Activated T-cell treated with anti-CD3 and anti-CD28 coated beads, Interleukin-2, amount 50 U/mL, for 72 hours (primary cell): ENCODE measurements at regions not wholly inside any gene's neighbourhood (a gene's known extent, or its start where the extent isn't known, plus 50 kb on each side); places are given as distances from the start of the nearest gene placed in this dataset.

Experiments
- ATAC-seq, 2 donors: fragments of 150-1000 bp; cut with Tn5 transposase; replicated peaks in 1 of 2; 2 replicates each; pipeline ENCODE4 v1.10.0; 2021; ENCODE audit warnings: moderate library complexity in 2 of 2, mild to moderate bottlenecking in 1 of 2
- DNase-seq, 2 donors: peaks; one replicate each; pipeline ENCODE4 v3.0.0; 2021 to 2022; ENCODE audit warnings: mixed read lengths in 1 of 2
- H3K27ac Mint-ChIP-seq: one replicate; pipeline ENCODE4 v1.8.0; 2022; ENCODE audit warnings: mild to moderate bottlenecking, moderate library complexity, mixed read lengths
- H3K27me3 Mint-ChIP-seq: one replicate; pipeline ENCODE4 v1.8.0; 2022; ENCODE audit warnings: low read depth, mixed read lengths
- H3K36me3 Mint-ChIP-seq, 2 donors: one replicate each; pipeline ENCODE4 v1.8.0; 2022; ENCODE audit warnings: mixed read lengths in 2 of 2, mild to moderate bottlenecking in 1 of 2; ENCODE audit not compliant: insufficient read depth in 2 of 2
- H3K4me1 Mint-ChIP-seq: one replicate; pipeline ENCODE4 v1.8.0; 2022; ENCODE audit warnings: low read depth, mixed read lengths
- H3K4me3 Mint-ChIP-seq, 2 donors: one replicate each; pipeline ENCODE4 v1.8.0; 2022; ENCODE audit warnings: mild to moderate bottlenecking in 2 of 2, mixed read lengths in 2 of 2, moderate library complexity in 2 of 2
- H3K9me3 Mint-ChIP-seq, 2 donors: one replicate each; pipeline ENCODE4 v1.8.0; 2022; ENCODE audit warnings: mixed read lengths in 2 of 2

DNA sequence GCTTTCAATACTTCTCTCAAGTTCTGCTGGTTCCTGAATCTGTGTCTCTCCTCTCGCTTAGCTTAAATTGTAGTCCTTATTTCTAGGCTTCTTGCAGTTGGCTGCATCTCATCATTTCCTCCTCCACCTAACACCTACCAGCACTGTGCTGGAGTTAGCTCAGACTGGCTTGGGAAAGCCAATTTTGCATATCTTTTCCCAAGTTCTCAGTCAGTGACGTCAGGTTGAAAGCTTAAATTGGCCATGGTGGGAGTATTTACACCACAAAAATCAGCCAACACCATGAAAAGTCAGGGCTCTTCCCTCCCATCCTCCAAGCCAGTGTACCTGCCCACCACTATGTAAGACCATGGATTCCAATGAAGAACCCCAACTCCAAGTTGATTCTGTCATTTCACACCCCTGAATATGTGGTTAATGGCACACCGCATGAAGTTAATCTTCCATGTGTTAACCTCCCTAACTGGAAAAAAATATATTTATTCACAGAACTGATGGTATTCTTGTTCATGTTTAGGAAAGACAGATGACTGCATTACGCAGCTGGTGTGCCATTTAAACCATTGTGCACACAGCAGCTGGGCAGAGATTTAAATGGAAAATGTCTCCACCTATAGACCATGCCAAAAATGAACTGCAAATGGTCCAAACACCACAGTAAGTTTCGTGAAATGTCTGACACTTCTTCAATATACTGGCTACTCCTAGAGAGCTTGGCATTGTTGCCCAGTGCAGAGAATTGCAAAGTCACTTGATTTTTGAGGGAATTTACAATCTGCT lies 274.1 kb upstream of the MAP3K7 start:
- no peak for ATAC-seq
- Mint-ChIP-seq H3K27me3 (peaks cover 4% of the 10 kb centered on the region), H3K9me3 (no peaks in the 10 kb centered on the region), H3K27ac (no peak overlapping the region), H3K36me3 (no peaks in the 10 kb centered on the region), H3K4me1 (no peaks in the 10 kb centered on the region), H3K4me3 (no peak overlapping the region)
- DNase-seq: no peak

DNA sequence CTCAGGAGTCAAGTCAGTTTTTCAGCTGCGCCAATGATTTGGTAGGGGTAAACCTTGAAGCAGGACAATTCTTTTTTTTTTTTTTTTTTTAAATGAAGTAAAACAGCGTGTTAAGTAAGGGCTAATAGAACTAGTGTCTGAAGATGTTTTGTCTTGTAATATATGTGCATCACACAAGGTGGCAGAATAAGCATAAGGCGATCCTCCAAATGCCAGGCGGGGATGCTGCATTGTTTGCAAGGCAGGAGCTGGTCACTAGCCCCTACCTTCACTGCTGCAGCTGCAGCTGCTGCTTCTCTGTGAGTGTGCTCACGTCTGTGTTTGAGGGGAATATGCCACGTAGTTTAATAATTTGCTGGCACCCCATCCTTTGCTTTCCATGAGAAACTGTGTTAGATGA lies 272.7 kb upstream of the MAP3K7 start:
- Mint-ChIP-seq H3K9me3 (no peaks in the 10 kb centered on the region), H3K36me3 (no peaks in the 10 kb centered on the region), H3K27me3 (peaks cover 14% of the 10 kb centered on the region), H3K4me1 (no peaks in the 10 kb centered on the region), H3K4me3 (no peak overlapping the region), H3K27ac (no peak overlapping the region)
- ATAC-seq (no peak), DNase-seq (no peak)

- Mint-ChIP-seq H3K27ac (no peak overlapping the region), H3K36me3 (no peaks in the 10 kb centered on the region), H3K27me3 (peaks cover 16% of the 10 kb centered on the region), H3K4me1 (no peaks in the 10 kb centered on the region), H3K9me3 (no peaks in the 10 kb centered on the region), H3K4me3 (no peak overlapping the region)
- DNase-seq: no peak
- no peak for ATAC-seq
These were observed 272.2 kb upstream of the MAP3K7 start for GRCh38 chr6:90859056-90859455.

DNA sequence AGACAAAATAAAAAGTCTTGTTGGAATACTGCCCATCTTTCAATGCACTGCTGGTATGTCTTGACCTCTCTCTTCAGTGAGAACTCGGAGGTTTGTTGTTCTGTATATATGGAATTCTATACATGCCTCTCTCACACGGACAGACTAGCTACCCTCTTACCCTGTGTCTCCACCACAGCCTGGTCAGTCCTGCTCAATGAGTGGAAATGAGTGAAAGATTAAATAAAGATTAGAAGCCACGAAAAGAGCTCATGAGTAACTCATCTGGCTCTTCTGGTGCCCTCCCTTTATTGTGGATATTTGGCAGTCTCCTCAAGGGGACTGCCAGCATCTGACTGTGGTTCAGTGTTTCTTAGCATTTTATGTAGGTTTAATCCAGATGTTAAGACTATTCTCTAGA lies 262.8 kb upstream of the MAP3K7 start:
- no peak overlapping the region for H3K4me3 Mint-ChIP-seq
- no peaks in the 10 kb centered on the region for H3K4me1 Mint-ChIP-seq
- H3K27me3 Mint-ChIP-seq: peaks cover 21% of the 10 kb centered on the region
- no peak overlapping the region for H3K27ac Mint-ChIP-seq
- no peaks in the 10 kb centered on the region for H3K9me3 Mint-ChIP-seq
- no peaks in the 10 kb centered on the region for H3K36me3 Mint-ChIP-seq
- ATAC-seq (no peak), DNase-seq (no peak)

DNA sequence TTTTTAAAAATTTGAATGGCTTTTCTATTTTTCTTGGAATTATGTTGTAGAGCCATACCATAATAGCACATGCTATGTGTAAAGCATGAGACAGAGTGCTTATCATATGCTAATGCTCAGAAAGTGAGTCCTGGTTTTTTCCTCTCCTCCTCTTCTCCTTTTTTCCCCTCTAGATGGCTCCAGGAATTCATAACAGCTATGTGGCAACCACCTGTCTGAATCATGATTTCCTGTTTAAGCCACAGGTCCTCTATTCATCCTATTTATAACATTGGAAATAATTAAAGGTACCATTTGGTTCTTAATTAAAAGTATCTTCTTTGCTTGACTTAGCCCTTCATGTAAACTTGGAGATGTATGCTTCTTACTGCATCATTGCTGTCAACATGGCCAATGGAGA lies 260.0 kb upstream of the MAP3K7 start:
- H3K4me1 Mint-ChIP-seq: no peaks in the 10 kb centered on the region
- no peak overlapping the region for H3K27ac Mint-ChIP-seq
- H3K27me3 Mint-ChIP-seq: peaks cover 8% of the 10 kb centered on the region
- no peaks in the 10 kb centered on the region for H3K9me3 Mint-ChIP-seq
- DNase-seq: no peak
- ATAC-seq: no peak
- H3K4me3 Mint-ChIP-seq: no peak overlapping the region
- H3K36me3 Mint-ChIP-seq: no peaks in the 10 kb centered on the region

- Mint-ChIP-seq H3K4me3 (no peak overlapping the region), H3K9me3 (no peaks in the 10 kb centered on the region), H3K4me1 (no peaks in the 10 kb centered on the region), H3K36me3 (no peaks in the 10 kb centered on the region), H3K27me3 (peaks cover 14% of the 10 kb centered on the region), H3K27ac (no peak overlapping the region)
- DNase-seq (no peak), ATAC-seq (no peak)
These were observed 248.8 kb upstream of the MAP3K7 start for GRCh38 chr6:90835596-90836212.

DNA sequence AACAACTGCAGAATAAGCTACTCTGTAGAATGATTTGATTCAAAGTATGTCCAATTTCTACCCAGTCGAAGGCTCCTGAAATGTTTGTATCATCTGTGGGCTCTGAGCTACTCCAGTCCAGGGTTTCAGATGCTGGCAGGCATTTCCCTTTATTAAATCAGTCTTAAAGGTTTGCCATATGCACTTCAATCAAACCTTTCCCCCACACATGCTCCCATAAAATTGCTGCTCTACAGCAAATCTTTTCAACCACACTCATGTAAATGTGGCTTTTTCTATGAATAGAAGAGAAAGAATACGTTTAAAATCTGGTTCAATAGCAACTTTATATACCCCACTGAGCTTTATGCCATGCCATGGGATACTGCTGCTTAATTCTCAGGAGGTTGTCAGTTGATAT lies 242.4 kb upstream of the MAP3K7 start:
- Mint-ChIP-seq H3K4me1 (no peaks in the 10 kb centered on the region), H3K4me3 (no peak overlapping the region), H3K27ac (no peak overlapping the region), H3K36me3 (no peaks in the 10 kb centered on the region), H3K9me3 (peaks cover 0 to 2% of the 10 kb centered on the region in 2 donors), H3K27me3 (peaks cover 16% of the 10 kb centered on the region)
- ATAC-seq (no peak), DNase-seq (no peak)

DNA sequence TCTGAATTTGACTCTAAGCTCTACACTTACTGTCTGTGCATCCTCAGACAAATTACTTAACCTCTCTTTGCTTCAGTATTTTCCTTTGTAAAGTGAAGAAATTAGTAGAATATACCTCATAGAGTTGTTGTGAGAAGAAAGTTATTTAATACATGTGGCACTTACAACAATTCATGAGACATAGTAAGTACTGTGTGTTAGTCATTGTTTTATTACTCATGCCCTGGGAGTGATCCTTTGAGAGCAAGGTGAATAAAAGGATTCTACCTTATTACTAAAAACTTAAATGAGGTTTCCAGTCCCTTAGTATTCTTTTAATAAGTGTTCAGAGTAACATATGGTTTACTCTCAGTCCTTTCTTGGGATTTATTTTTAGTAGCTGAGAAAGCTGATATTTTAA lies 233.6 kb upstream of the MAP3K7 start:
- ATAC-seq: no peak
- no peaks in the 10 kb centered on the region for H3K9me3 Mint-ChIP-seq

DNA sequence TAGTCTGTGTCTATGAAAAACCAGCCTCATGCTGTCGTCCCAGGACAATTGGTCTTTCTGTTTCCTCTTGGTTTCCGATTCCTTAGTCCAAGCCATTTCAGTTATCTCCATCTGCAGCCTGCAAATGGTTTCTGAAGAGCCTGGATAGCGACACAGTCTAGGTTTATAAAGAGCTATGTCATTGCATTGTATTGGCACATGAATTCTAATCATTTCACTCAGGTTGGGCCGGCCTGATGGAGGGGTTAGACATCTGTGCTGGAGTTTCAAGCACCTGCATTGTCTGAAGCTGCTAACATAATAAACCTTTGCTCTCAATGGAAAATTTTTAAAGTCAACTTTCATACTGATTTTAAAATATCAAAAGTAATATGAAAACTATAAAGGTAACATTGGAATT lies 232.6 kb upstream of the MAP3K7 start:
- ATAC-seq (no peak), DNase-seq (no peak)
- Mint-ChIP-seq H3K27ac (no peak overlapping the region), H3K4me1 (no peaks in the 10 kb centered on the region), H3K27me3 (no peaks in the 10 kb centered on the region), H3K4me3 (no peak overlapping the region), H3K9me3 (no peaks in the 10 kb centered on the region), H3K36me3 (no peaks in the 10 kb centered on the region)

More for the DNA sequence above, 233.6 kb upstream of the MAP3K7 start:
- no peaks in the 10 kb centered on the region for H3K36me3 Mint-ChIP-seq
- DNase-seq: no peak
- H3K27ac Mint-ChIP-seq: no peak overlapping the region
- no peaks in the 10 kb centered on the region for H3K27me3 Mint-ChIP-seq
- no peak overlapping the region for H3K4me3 Mint-ChIP-seq
- no peaks in the 10 kb centered on the region for H3K4me1 Mint-ChIP-seq

- Mint-ChIP-seq H3K27ac (no peak overlapping the region), H3K4me3 (no peak overlapping the region), H3K9me3 (no peaks in the 10 kb centered on the region), H3K36me3 (no peaks in the 10 kb centered on the region), H3K4me1 (no peaks in the 10 kb centered on the region), H3K27me3 (no peaks in the 10 kb centered on the region)
- ATAC-seq: no peak
- DNase-seq: no peak
These were observed 231.3 kb upstream of the MAP3K7 start for GRCh38 chr6:90818163-90818562.

GRCh38 chr6:90816764-90817163 lies 229.9 kb upstream of the MAP3K7 start:
- H3K9me3 Mint-ChIP-seq: no peaks in the 10 kb centered on the region
- no peaks in the 10 kb centered on the region for H3K27me3 Mint-ChIP-seq
- H3K27ac Mint-ChIP-seq: no peak overlapping the region
- H3K36me3 Mint-ChIP-seq: no peaks in the 10 kb centered on the region
- DNase-seq: no peak
- no peak overlapping the region for H3K4me3 Mint-ChIP-seq
- no peak for ATAC-seq
- H3K4me1 Mint-ChIP-seq: no peaks in the 10 kb centered on the region

GRCh38 chr6:90811596-90812226 lies 224.8 kb upstream of the MAP3K7 start:
- DNase-seq (no peak), ATAC-seq (no peak)
- H3K27ac Mint-ChIP-seq: no peak overlapping the region
- no peak overlapping the region for H3K4me3 Mint-ChIP-seq
- no peaks in the 10 kb centered on the region for H3K36me3 Mint-ChIP-seq
- H3K4me1 Mint-ChIP-seq: no peaks in the 10 kb centered on the region
- no peaks in the 10 kb centered on the region for H3K27me3 Mint-ChIP-seq
- no peaks in the 10 kb centered on the region for H3K9me3 Mint-ChIP-seq

DNA sequence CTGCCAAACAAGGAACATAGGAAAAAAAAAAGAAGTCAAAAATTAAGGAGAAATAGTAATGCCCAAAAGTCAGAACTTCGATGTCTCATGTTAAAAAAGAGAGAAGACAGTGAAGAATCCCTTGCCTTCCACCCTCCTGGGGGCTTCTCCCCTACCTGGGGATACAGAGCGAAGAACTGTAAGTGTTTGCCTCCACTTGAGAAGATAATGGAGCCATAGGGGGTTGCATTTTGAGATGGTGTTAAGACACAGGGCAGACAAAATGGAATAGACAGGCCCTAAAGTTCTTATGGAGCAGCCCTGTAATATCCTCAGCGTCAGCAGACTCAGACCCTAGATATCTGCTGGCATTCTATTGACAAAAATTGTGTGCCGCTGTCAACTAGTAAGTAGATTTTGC lies 222.2 kb upstream of the MAP3K7 start:
- H3K27me3 Mint-ChIP-seq: no peaks in the 10 kb centered on the region
- no peaks in the 10 kb centered on the region for H3K9me3 Mint-ChIP-seq
- no peak overlapping the region for H3K4me3 Mint-ChIP-seq

More for the DNA sequence above, 222.2 kb upstream of the MAP3K7 start:
- no peak for DNase-seq
- H3K27ac Mint-ChIP-seq: no peak overlapping the region
- no peaks in the 10 kb centered on the region for H3K36me3 Mint-ChIP-seq
- no peaks in the 10 kb centered on the region for H3K4me1 Mint-ChIP-seq
- ATAC-seq: no peak
